GM12878 (cell line): ENCODE measurements at regions not wholly inside any gene's neighbourhood (a gene's known extent, or its start where the extent isn't known, plus 50 kb on each side); places are given as distances from the start of the nearest gene placed in this dataset.

Source experiments
- ATAC-seq: fragments of 200-7000 bp; cut with Tn5 transposase; 3 replicates; pipeline ENCODE4 v1.9.1; 2020; ENCODE audit warnings: mild to moderate bottlenecking, moderate library complexity
- BruUV-seq: library from RNA; stranded (reverse); fragments of 400-500 nt; replicated peaks from 2 replicates; lab custom pipeline; 2021; lab: Mats Ljungman, UMichigan
- CTCF ChIA-PET: fragments of 300-600 bp; sonication (Branson Sonifier 250); formaldehyde crosslinking; extraction: SDS; loops from one replicate; lab custom pipeline; 2021; ENCODE audit warnings: inconsistent platforms; lab: Yijun Ruan, JAX
- POLR2A ChIA-PET: fragments of 350-600 bp; formaldehyde crosslinking; extraction: SDS; loops from one replicate; lab custom pipeline; 2021; ENCODE audit warnings: inconsistent platforms; lab: Charles Lee
- RAD21 ChIA-PET: fragments of 300-600 bp; sonication (Branson Sonifier 250); formaldehyde crosslinking; loops from one replicate; lab custom pipeline; 2023; ENCODE audit warnings: antibody characterized with exemption; ENCODE audit not compliant: unreplicated experiment; lab: Charles Lee
- SMC1A ChIA-PET: fragments of 300-600 bp; sonication (Branson Sonifier 250); formaldehyde crosslinking; loops from one replicate; lab custom pipeline; 2023; ENCODE audit not compliant: unreplicated experiment, uncharacterized antibody; lab: Charles Lee
- DNase-seq: peaks from one replicate; pipeline ENCODE4 v3.0.0-alpha.2; 2011; ENCODE audit warnings: low read depth, low spot score
- FAIRE-seq: peaks from 3 replicates; lab custom pipeline; 2011; peaks lifted over from hg19 to GRCh38; lab: Jason Lieb, UNC
- H2AFZ ChIP-seq: 2 replicates; pipeline ENCODE4 v1.6.0; 2011; ENCODE audit warnings: low read depth, low read length, control low read depth; ENCODE audit not compliant: control insufficient read depth
- H3K27ac ChIP-seq: 2 replicates; pipeline ENCODE4 v1.5.1; 2011; ENCODE audit warnings: control low read depth; ENCODE audit not compliant: control insufficient read depth, insufficient read depth
- H3K27me3 ChIP-seq, 2 experiments: replicated peaks in 1 of 2; 2 replicates each; pipeline versions ENCODE4 v1.6.0 to v1.6.1; 2011; ENCODE audit warnings: low read length in 1 of 2; ENCODE audit not compliant: control insufficient read depth in 2 of 2, insufficient read depth in 2 of 2
- H3K36me3 ChIP-seq, 2 experiments: 2 replicates each; pipeline ENCODE4 v1.5.1; 2011; ENCODE audit warnings: low read length in 1 of 2; ENCODE audit not compliant: control insufficient read depth in 2 of 2, insufficient read depth in 2 of 2
- H3K4me1 ChIP-seq: 2 replicates; pipeline ENCODE4 v1.6.1; 2011; ENCODE audit warnings: mild to moderate bottlenecking, low read length, moderate library complexity, mixed read lengths; ENCODE audit not compliant: control insufficient read depth, insufficient read depth
- H3K4me2 ChIP-seq: 2 replicates; pipeline ENCODE4 v1.6.0; 2011; ENCODE audit warnings: control low read depth; ENCODE audit not compliant: control insufficient read depth, insufficient read depth
- H3K4me3 ChIP-seq: fragments of 200-600 bp; sonication (generic); 2 replicates; pipeline ENCODE4 v1.5.1; 2016
- H3K79me2 ChIP-seq: 2 replicates; pipeline ENCODE4 v1.6.0; 2011; ENCODE audit warnings: low read length; ENCODE audit not compliant: control insufficient read depth, insufficient read depth
- H3K9ac ChIP-seq: 2 replicates; pipeline ENCODE4 v1.8.0; 2011; ENCODE audit warnings: low read length, control low read depth, mixed read lengths; ENCODE audit not compliant: control insufficient read depth, insufficient read depth
- H3K9me3 ChIP-seq: replicated peaks from 3 replicates; pipeline ENCODE4 v1.5.1; 2011; ENCODE audit warnings: mild to moderate bottlenecking, low read length; ENCODE audit not compliant: control insufficient read depth, insufficient read depth
- H4K20me1 ChIP-seq: 2 replicates; pipeline ENCODE4 v1.6.0; 2011; ENCODE audit not compliant: control insufficient read depth, insufficient read depth
- CREB1 ChIP-seq: IDR thresholded peaks from 2 replicates; pipeline ENCODE4 v1.6.1; 2012; ENCODE audit warnings: low read depth, mild to moderate bottlenecking, inconsistent platforms
- EP300 ChIP-seq, 2 experiments: fragments of 150-350 bp in 1 of 2; IDR thresholded peaks; 2 replicates each; pipeline ENCODE4 v1.6.1; 2011 to 2012; ENCODE audit warnings: low read depth in 2 of 2, low read length in 2 of 2, borderline replicate concordance in 1 of 2, improper control_type of control experiment in 1 of 2, inconsistent platforms in 1 of 2; ENCODE audit not compliant: control insufficient read depth in 1 of 2
- HDGF ChIP-seq: fragments of 450-650 bp; IDR thresholded peaks from 2 replicates; pipeline ENCODE4 v1.6.1; 2016; ENCODE audit warnings: antibody characterized with exemption
- IKZF1 ChIP-seq: fragments of 450-650 bp; conservative IDR thresholded peaks from 2 replicates; pipeline ENCODE4 v1.6.1; 2017; ENCODE audit warnings: antibody characterized with exemption, mild to moderate bottlenecking
- JUNB ChIP-seq: IDR thresholded peaks from 2 replicates; pipeline ENCODE4 v1.6.1; 2016; ENCODE audit warnings: antibody characterized with exemption, mild to moderate bottlenecking
- LARP7 ChIP-seq: fragments of 450-650 bp; IDR thresholded peaks from 2 replicates; pipeline ENCODE4 v1.6.1; 2017; ENCODE audit warnings: mild to moderate bottlenecking
- MTA2 ChIP-seq: fragments of 450-650 bp; IDR thresholded peaks from 2 replicates; pipeline ENCODE4 v1.6.1; 2016; ENCODE audit warnings: low read depth, mild to moderate bottlenecking, moderate library complexity
- NFYA ChIP-seq: IDR thresholded peaks from 2 replicates; pipeline ENCODE4 v1.6.1; 2011; ENCODE audit warnings: low read depth, mild to moderate bottlenecking, low read length, improper control_type of control experiment, borderline replicate concordance
- RCOR1 ChIP-seq: conservative IDR thresholded peaks from 2 replicates; pipeline ENCODE4 v1.6.1; 2012; ENCODE audit warnings: low read depth, low read length, improper control_type of control experiment
- SPI1 ChIP-seq: IDR thresholded peaks from 2 replicates; pipeline ENCODE4 v1.6.1; 2011; ENCODE audit warnings: low read depth, mild to moderate bottlenecking, low read length, moderate library complexity, borderline replicate concordance; ENCODE audit not compliant: insufficient read depth
- ZNF24 ChIP-seq: fragments of 450-650 bp; IDR thresholded peaks from 2 replicates; pipeline ENCODE4 v1.6.1; 2017; ENCODE audit warnings: antibody characterized with exemption, mild to moderate bottlenecking
- WGBS: methylation state at CpG from one replicate; pipeline ENCODE4 v1.1.6; 2016; ENCODE audit warnings: low lambda C conversion rate; ENCODE audit not compliant: insufficient replicate concordance, insufficient coverage; ENCODE audit errors: missing lambda C conversion rate; 5-methylcytosine and 5-hydroxymethylcytosine counted together
- in situ Hi-C: fragments of 300-500 bp; cut with MboI; formaldehyde crosslinking; loops from 9 replicates; pipeline ENCODE4 v1.14.3; 2018; ENCODE audit warnings: mixed read lengths
- intact Hi-C: fragments of 100-400 bp; cut with micrococcal nuclease; formaldehyde crosslinking; loops from one replicate; pipeline ENCODE4 v1.14.2; 2022; ENCODE audit not compliant: unreplicated experiment
- TF ChIP-seq, protein P1 (sequence below): fragments of 450-650 bp; formaldehyde crosslinking; IDR thresholded peaks from 2 replicates; pipeline ENCODE4 v1.5.0; 2022; ENCODE audit warnings: mild to moderate bottlenecking, missing genetic modification characterization
- TF ChIP-seq, protein P2 (sequence below): fragments of 150-350 bp; IDR thresholded peaks from 2 replicates; pipeline ENCODE4 v1.6.1; 2016; ENCODE audit warnings: low read depth, low read length
- TF ChIP-seq, protein P3 (sequence below): fragments of 450-650 bp; formaldehyde crosslinking; IDR thresholded peaks from 2 replicates; pipeline ENCODE4 v1.4.0; 2022; ENCODE audit warnings: mild to moderate bottlenecking, moderate library complexity

DNA sequence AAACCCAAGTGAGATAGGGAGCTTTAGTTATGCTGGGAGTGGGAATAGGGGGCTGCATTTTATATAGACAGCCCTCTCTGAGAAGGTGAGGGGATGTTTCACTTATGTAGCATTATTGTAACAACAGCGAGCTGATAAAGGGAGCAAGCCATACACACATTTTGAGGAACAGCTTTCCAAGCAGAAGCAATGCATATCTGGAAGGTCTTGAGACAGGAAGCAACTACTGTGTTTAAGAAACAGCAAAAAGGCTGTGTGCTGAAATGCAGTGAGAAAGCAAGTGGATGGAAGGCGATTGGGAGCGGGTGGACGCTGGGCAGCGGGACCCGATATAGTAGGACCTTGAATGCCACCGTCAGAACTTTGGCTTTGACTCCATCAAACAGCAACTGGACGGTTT is 155.9 kb upstream of the TBL1XR1 start:
- RAD21 ChIA-PET = no interaction called here
- intact Hi-C loops = no loop called here
- Histone ChIP-seq H3K4me1 (peaks cover 30% of the 10 kb centered on the region), H4K20me1 (no peaks in the 10 kb centered on the region), H2AFZ (no peak overlapping the region), H3K9me3 (no peaks in the 10 kb centered on the region), H3K4me3 (no peak overlapping the region), H3K79me2 (no peaks in the 10 kb centered on the region), H3K9ac (no peak overlapping the region), H3K4me2 (no peak overlapping the region), H3K27me3 (no peaks in the 10 kb centered on the region), H3K27ac (no peak overlapping the region), H3K36me3 (no peaks in the 10 kb centered on the region)
- CTCF ChIA-PET = no interaction called here
- BruUV-seq = no TSS peak
- DNase-seq (no peak), ATAC-seq (no peak), FAIRE-seq (no peak)
- POLR2A ChIA-PET = no interaction called here
- SMC1A ChIA-PET = interaction anchor here (0.8 to 2.7 kb wide), 4 partner anchors 11 to 247 kb away, joined by 3 to 10 read pairs (median 6); no protein-coding TSS in a partner anchor
- in situ Hi-C loops = loop anchor here (5.0 kb wide), 1 partner anchor 296 kb away; no protein-coding TSS in a partner anchor
- WGBS = 86% methylated on average over 8 of the region's 8 CpGs
- TF ChIP-seq MTA2 (no peak), SPI1 (no peak), ZNF24 (no peak), HDGF (no peak), RCOR1 (no peak), LARP7 (no peak), JUNB (no peak), NFYA (no peak), IKZF1 (no peak), EP300 (IDR thresholded peaks at IDR 0.05; ENCODE audit: borderline replicate concordance in 1 of 2, control insufficient read depth in 1 of 2, low read depth in 2 of 2, low read length in 2 of 2) (no peak), CREB1 (no peak)
- TF ChIP-seq, protein P1, sequence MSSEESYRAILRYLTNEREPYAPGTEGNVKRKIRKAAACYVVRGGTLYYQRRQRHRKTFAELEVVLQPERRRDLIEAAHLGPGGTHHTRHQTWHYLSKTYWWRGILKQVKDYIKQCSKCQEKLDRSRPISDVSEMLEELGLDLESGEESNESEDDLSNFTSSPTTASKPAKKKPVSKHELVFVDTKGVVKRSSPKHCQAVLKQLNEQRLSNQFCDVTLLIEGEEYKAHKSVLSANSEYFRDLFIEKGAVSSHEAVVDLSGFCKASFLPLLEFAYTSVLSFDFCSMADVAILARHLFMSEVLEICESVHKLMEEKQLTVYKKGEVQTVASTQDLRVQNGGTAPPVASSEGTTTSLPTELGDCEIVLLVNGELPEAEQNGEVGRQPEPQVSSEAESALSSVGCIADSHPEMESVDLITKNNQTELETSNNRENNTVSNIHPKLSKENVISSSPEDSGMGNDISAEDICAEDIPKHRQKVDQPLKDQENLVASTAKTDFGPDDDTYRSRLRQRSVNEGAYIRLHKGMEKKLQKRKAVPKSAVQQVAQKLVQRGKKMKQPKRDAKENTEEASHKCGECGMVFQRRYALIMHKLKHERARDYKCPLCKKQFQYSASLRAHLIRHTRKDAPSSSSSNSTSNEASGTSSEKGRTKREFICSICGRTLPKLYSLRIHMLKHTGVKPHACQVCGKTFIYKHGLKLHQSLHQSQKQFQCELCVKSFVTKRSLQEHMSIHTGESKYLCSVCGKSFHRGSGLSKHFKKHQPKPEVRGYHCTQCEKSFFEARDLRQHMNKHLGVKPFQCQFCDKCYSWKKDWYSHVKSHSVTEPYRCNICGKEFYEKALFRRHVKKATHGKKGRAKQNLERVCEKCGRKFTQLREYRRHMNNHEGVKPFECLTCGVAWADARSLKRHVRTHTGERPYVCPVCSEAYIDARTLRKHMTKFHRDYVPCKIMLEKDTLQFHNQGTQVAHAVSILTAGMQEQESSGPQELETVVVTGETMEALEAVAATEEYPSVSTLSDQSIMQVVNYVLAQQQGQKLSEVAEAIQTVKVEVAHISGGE (CRISPR knock-in tag) = no peak
- TF ChIP-seq, protein P2, sequence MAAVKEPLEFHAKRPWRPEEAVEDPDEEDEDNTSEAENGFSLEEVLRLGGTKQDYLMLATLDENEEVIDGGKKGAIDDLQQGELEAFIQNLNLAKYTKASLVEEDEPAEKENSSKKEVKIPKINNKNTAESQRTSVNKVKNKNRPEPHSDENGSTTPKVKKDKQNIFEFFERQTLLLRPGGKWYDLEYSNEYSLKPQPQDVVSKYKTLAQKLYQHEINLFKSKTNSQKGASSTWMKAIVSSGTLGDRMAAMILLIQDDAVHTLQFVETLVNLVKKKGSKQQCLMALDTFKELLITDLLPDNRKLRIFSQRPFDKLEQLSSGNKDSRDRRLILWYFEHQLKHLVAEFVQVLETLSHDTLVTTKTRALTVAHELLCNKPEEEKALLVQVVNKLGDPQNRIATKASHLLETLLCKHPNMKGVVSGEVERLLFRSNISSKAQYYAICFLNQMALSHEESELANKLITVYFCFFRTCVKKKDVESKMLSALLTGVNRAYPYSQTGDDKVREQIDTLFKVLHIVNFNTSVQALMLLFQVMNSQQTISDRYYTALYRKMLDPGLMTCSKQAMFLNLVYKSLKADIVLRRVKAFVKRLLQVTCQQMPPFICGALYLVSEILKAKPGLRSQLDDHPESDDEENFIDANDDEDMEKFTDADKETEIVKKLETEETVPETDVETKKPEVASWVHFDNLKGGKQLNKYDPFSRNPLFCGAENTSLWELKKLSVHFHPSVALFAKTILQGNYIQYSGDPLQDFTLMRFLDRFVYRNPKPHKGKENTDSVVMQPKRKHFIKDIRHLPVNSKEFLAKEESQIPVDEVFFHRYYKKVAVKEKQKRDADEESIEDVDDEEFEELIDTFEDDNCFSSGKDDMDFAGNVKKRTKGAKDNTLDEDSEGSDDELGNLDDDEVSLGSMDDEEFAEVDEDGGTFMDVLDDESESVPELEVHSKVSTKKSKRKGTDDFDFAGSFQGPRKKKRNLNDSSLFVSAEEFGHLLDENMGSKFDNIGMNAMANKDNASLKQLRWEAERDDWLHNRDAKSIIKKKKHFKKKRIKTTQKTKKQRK = no peak
- TF ChIP-seq, protein P3, sequence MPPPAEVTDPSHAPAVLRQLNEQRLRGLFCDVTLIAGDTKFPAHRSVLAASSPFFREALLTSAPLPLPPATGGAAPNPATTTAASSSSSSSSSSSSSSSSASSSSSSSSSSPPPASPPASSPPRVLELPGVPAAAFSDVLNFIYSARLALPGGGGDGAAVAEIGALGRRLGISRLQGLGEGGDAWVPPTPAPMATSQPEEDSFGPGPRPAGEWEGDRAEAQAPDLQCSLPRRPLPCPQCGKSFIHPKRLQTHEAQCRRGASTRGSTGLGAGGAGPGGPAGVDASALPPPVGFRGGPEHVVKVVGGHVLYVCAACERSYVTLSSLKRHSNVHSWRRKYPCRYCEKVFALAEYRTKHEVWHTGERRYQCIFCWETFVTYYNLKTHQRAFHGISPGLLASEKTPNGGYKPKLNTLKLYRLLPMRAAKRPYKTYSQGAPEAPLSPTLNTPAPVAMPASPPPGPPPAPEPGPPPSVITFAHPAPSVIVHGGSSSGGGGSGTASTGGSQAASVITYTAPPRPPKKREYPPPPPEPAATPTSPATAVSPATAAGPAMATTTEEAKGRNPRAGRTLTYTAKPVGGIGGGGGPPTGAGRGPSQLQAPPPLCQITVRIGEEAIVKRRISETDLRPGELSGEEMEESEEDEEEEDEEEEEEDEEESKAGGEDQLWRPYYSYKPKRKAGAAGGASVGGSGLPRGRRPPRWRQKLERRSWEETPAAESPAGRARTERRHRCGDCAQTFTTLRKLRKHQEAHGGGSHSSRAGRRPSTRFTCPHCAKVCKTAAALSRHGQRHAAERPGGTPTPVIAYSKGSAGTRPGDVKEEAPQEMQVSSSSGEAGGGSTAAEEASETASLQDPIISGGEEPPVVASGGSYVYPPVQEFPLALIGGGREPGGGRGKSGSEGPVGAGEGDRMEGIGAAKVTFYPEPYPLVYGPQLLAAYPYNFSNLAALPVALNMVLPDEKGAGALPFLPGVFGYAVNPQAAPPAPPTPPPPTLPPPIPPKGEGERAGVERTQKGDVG (CRISPR knock-in tag) = no peak
